ENCODE measurements at regions not wholly inside any gene's neighbourhood (a gene's known extent, or its start where the extent isn't known, plus 50 kb on each side); places are given as distances from the start of the nearest gene placed in this dataset.

GRCh38 chr2:19216676-19217602 is 141.5 kb downstream of the OSR1 start:
- Mint-ChIP-seq H3K36me3 (ENCODE audit: low read depth) (no peaks in the 10 kb centered on the region), H3K27me3 (ENCODE audit: insufficient read depth) (peaks cover 4% of the 10 kb centered on the region; the same call in 1 of the 2 replicates), H3K27ac (no peak overlapping the region), H3K9me3 (no peaks in the 10 kb centered on the region), H3K4me3 (no peak overlapping the region), H3K4me1 (ENCODE audit: low read depth) (peaks cover 7% of the 10 kb centered on the region)
- DNase-seq = no peak
- TF ChIP-seq, protein P1, sequence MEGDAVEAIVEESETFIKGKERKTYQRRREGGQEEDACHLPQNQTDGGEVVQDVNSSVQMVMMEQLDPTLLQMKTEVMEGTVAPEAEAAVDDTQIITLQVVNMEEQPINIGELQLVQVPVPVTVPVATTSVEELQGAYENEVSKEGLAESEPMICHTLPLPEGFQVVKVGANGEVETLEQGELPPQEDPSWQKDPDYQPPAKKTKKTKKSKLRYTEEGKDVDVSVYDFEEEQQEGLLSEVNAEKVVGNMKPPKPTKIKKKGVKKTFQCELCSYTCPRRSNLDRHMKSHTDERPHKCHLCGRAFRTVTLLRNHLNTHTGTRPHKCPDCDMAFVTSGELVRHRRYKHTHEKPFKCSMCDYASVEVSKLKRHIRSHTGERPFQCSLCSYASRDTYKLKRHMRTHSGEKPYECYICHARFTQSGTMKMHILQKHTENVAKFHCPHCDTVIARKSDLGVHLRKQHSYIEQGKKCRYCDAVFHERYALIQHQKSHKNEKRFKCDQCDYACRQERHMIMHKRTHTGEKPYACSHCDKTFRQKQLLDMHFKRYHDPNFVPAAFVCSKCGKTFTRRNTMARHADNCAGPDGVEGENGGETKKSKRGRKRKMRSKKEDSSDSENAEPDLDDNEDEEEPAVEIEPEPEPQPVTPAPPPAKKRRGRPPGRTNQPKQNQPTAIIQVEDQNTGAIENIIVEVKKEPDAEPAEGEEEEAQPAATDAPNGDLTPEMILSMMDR (IDR thresholded peaks at IDR 0.05) = no peak

DNA sequence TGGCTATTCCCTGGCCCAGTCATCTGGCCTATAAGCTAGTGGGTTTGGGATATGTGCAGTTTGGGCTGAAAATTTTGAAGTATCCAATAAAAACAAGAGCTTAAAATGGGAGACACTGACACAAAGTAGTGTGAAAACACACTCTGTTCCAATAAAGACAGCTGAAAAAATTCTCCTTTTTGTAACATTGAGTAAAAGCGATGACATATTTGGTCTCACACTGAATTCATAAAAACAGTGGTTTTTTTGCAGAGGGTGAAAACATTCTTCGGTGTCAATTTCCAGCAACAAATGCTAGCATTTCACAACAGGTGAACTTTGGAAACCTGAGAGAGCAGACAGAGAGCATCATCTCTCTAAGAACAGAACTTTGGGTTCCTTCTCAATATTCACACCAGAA is 142.2 kb downstream of the OSR1 start:
- H3K9me3 Mint-ChIP-seq = no peaks in the 10 kb centered on the region
- TF ChIP-seq, protein P1 (IDR thresholded peaks at IDR 0.05) = no peak
- no peak overlapping the region for H3K27ac Mint-ChIP-seq

DNA sequence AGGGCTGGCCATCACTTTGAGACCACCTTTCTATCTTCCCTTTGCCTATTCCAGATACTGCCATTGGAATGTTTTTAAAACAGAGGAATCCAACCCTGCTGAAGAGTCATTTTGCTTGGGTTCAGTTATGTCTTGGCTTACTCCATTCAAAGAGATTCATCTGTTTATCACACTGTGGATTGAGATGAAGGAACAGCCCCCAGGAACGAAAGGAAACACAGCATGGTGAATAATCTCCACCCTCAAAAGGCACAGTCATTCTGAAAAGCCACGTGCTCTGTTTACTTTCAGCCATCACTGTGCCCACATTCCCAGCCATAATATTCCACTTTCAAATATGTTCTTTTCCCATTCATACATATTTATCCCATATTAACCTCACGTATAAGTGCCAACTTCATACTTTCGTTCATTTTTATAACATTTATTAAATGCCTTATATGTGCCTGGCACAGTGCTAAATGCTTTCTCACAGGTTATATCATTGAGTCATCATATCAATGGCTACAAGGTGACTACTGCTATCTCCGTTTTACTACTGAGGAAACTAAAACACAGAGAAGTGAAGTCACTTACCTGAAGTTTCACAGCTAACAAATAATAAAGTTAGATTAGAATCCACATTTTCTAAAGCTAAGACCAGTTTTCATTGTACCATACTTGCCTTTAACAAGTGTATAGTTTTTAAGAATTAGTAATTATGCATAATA is 143.6 kb downstream of the OSR1 start:
- TF ChIP-seq, protein P1 (IDR thresholded peaks at IDR 0.05) = no peak
- no peak for DNase-seq
- Mint-ChIP-seq H3K27ac (no peak overlapping the region), H3K4me1 (ENCODE audit: low read depth) (peaks cover 5% of the 10 kb centered on the region), H3K36me3 (ENCODE audit: low read depth) (no peaks in the 10 kb centered on the region), H3K4me3 (no peak overlapping the region), H3K27me3 (ENCODE audit: insufficient read depth) (peaks cover 4% of the 10 kb centered on the region; the same call in 1 of the 2 replicates), H3K9me3 (no peaks in the 10 kb centered on the region)

More for the DNA sequence above, 142.2 kb downstream of the OSR1 start:
- DNase-seq = no peak
- Mint-ChIP-seq H3K4me3 (no peak overlapping the region), H3K4me1 (ENCODE audit: low read depth) (peaks cover 7% of the 10 kb centered on the region), H3K27me3 (ENCODE audit: insufficient read depth) (peaks cover 4% of the 10 kb centered on the region; the same call in 1 of the 2 replicates), H3K36me3 (ENCODE audit: low read depth) (no peaks in the 10 kb centered on the region)

DNA sequence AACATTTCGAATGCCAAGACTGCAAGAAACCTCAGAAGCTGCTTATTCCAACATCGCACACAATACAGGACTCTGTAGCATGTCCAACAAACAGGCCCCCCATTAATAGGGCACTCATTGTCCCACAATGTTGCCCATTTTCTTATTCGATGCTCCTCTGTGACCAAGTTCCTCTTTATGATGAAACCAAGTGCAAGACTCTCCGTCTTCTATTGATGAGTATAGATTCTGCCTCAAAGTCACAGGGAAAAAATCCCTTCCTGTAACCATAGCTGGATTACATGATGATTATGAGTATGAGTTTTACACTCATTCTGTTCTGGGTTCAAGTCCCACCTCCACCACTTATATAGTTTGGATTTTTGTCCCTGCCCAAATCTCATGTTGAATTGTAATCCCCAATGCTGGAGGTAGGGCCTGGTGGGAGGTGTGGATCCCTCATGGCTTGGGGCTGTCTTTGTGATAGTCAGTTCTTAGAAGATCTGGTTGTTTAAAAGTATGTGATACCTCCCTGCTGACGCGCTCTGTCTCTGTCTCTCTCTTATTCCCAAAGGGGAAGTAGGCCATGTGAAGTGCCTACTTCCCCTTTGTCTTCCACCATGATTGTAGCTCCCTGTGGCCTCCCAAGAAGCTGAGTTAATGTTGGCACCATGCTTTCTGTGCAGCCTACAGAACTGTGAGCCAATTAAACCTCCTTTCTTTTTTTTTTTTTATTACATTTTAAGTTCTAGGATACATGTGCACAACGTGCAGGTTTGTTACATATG is 148.7 kb downstream of the OSR1 start:
- no peaks in the 10 kb centered on the region for H3K36me3 Mint-ChIP-seq (ENCODE audit: low read depth)

More for the DNA sequence above, 148.7 kb downstream of the OSR1 start:
- peaks cover 4% of the 10 kb centered on the region; the same call in 1 of the 2 replicates for H3K27me3 Mint-ChIP-seq (ENCODE audit: insufficient read depth)
- H3K4me1 Mint-ChIP-seq (ENCODE audit: low read depth) = peaks cover 5% of the 10 kb centered on the region; the same call in 1 of the 2 replicates
- H3K4me3 Mint-ChIP-seq = no peak overlapping the region
- no peak for DNase-seq
- H3K9me3 Mint-ChIP-seq = no peaks in the 10 kb centered on the region
- no peak overlapping the region for H3K27ac Mint-ChIP-seq
- TF ChIP-seq, protein P1 (IDR thresholded peaks at IDR 0.05) = no peak

Measured in HFFc6 (cell line).